Left renal pelvis (tissue), 4 donors: ENCODE measurements at regions not wholly inside any gene's neighbourhood (a gene's known extent, or its start where the extent isn't known, plus 50 kb on each side); places are given as distances from the start of the nearest gene placed in this dataset.

Source experiments
- DNase-seq, 4 donors: peaks; one replicate each; pipeline ENCODE4 v3.0.0-alpha.2; 2013; ENCODE audit warnings: low read depth in 4 of 4, low spot score in 3 of 4

DNA sequence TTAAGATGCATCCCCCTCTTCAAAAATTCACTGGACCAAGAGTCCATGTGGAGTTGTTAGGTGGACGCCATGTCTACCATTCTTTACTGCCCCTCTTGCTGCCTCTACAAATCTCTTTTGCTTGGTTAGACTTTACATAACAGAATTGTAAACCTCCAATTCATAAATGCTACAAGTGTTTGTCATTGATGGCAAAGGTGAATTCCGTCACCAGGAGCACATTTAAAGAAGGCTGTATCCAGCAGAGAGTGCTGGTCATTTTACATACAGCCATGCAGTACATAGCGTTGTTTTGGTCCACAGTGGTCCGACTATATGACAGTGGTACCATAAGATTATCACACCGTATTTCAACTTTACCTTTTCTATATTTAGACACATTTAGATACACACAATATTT is 274.5 kb downstream of the MYCN start:
- DNase-seq = no peak

GRCh38 chr2:16214391-16214790 is 274.0 kb downstream of the MYCN start:
- DNase-seq = no peak

DNA sequence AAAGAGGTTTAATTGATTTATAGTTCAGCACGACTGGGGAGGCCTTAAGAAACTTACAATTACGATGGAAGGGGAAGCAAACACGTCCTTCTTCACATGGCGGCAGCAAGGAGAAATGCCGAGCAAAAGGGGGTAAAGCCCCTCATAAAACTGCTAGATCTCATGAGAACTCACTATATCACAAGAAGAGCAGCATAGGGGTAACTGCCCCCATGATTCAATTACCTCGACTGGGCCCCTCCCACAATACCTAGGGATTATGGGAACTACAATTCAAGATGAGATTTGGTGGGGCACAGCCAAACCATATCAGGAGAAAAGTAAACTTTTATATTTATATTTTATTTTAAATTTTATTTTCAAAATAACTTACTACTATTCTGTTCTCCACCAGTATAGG is 272.0 kb downstream of the MYCN start:
- DNase-seq = no peak

DNA sequence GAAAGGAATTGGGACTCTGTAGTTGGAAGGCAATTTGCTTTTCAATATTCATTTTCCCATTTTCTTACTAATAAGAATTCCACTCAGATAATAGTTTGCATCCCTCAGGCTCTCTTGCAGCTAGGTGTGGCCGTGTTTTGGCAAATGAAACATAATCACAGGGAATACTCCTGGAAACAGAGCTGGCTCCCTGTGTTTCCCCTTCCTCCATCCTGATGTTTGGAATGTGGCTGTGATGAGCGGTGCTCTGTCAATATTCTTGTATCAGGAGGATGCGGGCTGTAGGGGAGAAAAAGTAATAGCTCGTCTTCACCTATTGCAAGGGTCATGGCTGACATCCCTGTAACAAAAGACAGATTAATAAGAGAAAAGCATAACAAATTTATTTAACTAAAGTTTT is 271.0 kb downstream of the MYCN start:
- no peak for DNase-seq

GRCh38 chr2:16210841-16211240 is 270.5 kb downstream of the MYCN start:
- DNase-seq = no peak

- DNase-seq = no peak
Observed at GRCh38 chr2:16209799-16210198, 269.4 kb downstream of the MYCN start.

GRCh38 chr2:16208921-16209320 is 268.6 kb downstream of the MYCN start:
- DNase-seq = no peak

DNA sequence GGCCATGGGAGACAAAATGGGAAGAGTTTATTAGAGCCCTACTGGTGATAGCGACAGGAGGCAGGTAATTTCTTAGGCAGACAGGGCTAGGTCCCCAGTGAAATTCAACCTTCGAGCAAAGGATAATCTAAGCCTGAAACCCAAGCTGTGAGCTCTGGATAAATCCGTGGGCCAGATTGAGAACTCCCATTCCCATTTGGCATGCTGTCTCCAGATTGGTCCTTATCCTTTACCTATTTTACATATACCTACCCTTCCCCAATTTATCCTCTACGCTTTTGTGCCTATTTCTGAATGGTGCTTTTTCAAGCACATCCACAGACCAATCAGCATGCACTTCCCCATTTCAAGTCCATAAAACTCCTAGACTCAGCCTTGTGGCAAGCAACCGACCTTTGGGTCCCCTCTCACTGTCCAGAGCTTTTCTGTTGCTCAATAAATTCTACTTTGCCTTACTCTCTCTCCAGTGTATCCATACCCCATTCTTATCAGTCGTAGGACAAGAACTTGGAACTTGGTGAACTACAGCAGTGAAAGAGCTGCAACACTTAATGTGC is 268.0 kb downstream of the MYCN start:
- no peak for DNase-seq

DNA sequence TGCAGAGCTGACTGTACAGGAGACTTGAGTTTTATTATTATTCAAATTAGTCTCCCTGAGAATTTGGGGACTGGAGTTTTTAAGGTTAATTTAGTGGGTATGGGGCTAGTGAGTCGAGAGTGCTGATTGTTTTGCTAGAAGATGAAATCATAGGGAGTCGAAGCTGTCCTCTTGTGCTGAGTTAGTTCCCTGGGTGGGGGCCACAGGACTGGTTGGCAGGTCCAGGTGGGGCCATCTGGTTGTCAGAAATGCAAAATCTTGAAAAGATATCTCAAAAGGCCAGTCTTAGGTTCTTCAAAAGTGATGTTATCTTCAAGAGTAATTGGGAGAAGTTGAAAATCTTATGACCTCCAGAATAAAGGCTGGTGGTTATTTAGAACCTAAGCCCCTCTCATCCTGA is 267.3 kb downstream of the MYCN start:
- no peak for DNase-seq

- no peak for DNase-seq
Observed at GRCh38 chr2:16207151-16207550, 266.8 kb downstream of the MYCN start.

DNA sequence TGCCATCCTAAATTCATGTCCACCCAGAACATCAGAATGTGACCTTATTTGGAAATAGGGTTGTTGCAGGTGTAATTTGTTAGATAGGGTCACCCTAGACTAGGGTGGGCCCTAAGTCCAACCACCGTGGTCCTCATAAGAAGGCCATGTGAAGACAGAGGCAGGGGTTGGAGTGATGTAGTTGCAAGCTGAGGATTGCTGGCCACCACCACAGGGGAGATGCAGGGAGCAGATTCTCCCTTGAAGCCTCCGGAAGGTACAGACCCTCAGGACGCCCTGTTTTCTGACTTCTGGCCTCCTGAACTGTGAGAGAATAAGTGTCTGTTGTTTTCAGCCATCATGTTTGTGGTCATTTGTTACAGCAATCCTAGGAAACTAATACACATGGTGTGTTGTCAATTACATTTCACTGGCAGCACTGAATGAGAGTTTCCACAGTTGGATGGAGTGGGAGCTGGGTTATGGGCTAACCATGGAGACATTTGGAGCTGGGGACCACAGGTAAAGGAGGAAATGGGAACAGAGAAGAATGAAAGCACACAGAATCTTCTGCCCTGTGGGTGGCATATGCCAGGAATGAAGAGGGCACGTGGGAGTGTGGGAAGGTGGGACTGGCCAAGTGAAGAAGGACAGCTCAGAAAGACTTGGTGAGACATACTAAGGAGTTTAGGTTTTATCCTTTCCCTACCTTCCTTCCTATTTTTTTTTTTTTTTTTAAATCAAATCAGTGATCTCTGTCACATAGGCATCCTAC is 266.0 kb downstream of the MYCN start:
- no peak for DNase-seq

- DNase-seq = no peak
Observed at GRCh38 chr2:16205631-16206030, 265.3 kb downstream of the MYCN start.

- DNase-seq = no peak
Observed at GRCh38 chr2:16204886-16205620, 264.7 kb downstream of the MYCN start.

DNA sequence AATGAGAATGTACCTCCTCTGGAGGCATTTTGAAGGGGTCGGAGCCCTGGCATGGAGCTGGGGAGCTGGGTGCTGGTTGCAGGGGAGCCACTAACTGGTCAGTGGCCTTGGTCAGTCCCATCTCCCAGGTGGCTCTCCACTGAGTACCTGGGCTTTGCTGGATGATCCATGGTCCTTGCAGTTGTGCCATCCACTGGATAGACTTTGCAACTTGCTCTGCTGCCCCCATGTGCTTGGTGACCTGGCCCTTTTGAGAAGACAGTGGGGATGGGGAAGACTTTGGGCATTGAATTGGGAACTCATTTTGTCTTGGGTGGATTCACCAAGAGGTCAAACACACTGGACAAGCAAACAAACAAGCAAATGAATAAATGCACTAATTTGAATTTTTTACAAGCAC is 263.9 kb downstream of the MYCN start:
- no peak for DNase-seq

- no peak for DNase-seq
Observed at GRCh38 chr2:16203691-16204090, 263.3 kb downstream of the MYCN start.

GRCh38 chr2:16203069-16203468 is 262.7 kb downstream of the MYCN start:
- no peak for DNase-seq

DNA sequence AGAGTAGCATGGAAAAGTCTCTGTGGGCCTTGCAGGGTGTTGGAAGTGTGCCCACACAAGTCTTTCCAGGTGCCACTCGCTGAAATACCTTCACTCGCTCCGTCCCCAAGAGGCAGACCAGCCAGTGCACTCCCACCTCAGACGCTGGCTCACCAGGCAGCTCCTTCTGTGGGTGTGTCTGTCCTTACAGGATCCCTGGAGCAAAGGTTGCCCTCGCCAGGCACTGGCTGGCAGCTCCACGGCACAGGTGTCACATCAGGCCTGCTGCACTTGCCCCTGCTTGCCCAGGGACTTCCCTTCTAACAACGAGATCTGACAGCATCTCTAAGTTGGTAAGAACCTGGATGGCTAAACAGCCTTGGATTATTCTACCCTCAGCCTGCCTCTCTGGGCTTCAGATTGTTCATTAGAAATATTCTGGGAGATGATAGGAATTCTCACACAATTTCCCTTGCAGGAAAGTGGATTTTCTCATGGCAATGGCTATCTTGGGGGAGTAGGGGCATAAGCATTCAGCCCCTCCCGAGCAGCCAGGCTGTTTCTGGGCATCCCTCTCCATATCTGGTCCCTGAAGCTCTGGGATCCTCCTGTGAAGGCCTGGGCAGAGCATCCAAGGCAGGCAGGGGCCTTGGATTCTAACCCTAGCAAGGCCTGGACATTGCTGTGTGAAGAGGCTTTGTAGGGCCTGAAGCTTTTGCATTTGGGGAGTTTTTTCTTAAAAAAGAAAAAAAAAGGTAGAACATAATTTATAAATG is 262.1 kb downstream of the MYCN start:
- DNase-seq = no peak

GRCh38 chr2:16201848-16202247 is 261.5 kb downstream of the MYCN start:
- DNase-seq = no peak

DNA sequence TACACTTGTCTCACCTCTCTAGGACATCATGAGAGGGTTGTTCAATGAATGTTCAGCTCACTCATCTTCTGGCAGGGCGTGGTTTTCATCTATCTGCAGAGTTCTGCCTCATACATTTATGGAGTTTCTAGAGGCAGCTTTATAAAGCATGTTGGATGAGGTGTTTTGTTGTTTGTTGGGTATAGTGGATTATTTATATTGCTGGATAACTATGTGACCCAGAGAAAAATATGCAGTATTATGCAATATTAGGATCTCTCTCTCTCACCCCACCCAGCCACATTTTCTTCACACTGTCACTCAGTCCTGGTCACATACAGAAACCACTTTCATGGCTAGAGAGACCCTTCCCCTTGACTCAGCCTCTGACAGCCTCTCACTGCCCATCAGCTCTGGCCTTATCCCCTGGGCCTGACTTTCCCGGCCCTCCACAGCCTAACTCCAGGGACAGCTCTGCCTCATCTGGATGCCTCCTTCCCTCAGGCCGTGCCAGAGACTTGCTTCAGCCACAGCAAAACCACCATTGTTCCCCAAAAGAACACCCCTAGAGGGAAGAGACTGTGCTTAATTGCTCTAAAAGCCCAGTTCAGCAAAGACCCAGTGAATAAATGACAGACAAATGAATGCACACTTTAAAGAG is 260.3 kb downstream of the MYCN start:
- DNase-seq = no peak

GRCh38 chr2:16199882-16200553 is 259.7 kb downstream of the MYCN start:
- DNase-seq = no peak
